Cerebellar nuclear complex (tissue), 1 donor: ENCODE measurements at regions not wholly inside any gene's neighbourhood (a gene's known extent, or its start where the extent isn't known, plus 50 kb on each side); places are given as distances from the start of the nearest gene placed in this dataset.

Experiments used
- DNase-seq, 2 experiments: peaks; one replicate each; lab custom pipeline; 2025; lab: John Stamatoyannopoulos, UW

DNA sequence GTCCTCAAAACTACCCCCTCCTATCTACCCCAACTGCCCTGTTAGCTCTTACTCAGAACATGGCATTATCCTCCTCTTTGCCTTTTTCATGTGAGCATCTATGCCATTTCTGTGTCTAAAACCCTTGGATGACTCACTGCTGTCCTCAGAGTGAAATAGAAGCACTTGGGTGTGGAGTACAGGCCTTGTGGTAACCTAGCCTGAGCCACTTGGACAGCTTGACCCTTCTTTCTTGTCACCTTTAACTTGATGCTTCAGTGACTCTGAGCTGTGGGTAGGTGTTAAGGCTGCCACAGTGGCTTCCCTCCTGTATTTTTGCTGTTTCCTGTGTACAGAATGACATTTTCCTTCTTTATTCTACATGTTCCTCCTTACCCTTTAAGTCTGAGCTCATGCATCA, 391.4 kb downstream of the SH3GL2 start:
- DNase-seq = no peak

- DNase-seq = no peak
Measured at GRCh38 chr9:17978773-17979172, 399.9 kb downstream of the SH3GL2 start.

DNA sequence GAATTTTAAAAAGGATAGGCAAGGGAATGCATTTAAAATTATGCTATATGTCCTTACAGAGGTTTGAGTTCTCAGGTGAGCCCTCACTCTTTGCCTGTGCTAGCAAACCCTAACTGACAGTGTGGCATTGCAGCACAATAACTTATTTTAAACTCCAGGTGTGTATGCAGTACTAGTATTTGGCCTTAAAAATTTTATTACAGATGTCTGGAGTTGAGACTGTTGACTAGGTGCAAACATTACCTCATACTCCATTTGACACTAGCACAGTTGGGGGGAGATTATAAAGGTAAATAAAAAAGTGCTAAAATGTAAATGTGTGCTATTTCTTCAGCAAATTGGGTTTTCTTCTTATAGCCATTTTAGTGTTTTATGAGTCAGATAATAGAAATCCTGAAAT, 407.7 kb downstream of the SH3GL2 start:
- DNase-seq = no peak

GRCh38 chr9:17987189-17987588, 408.3 kb downstream of the SH3GL2 start:
- no peak for DNase-seq

GRCh38 chr9:17988489-17988888, 409.6 kb downstream of the SH3GL2 start:
- no peak for DNase-seq

DNA sequence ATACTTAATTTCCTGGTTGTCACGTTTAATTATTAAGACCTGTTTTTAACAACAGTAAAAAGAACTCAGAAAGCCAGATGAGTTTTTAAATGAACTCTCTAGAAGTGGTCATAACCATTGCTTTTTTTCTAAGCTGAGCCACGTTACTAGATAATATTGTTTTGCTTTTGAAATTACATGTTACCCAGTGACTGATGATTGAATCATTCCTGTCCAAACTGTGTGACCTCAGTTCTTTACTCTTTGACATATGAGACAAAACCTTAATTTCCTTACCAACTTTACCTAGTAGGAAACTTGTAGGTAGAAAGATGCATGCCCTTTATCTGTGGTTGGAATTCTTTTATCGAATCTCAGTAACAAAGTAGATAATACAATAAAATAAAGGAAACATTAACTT, 411.7 kb downstream of the SH3GL2 start:
- no peak for DNase-seq

- no peak for DNase-seq
Measured at GRCh38 chr9:17993024-17993423, 414.2 kb downstream of the SH3GL2 start.

GRCh38 chr9:17994695-17995425, 416.0 kb downstream of the SH3GL2 start:
- DNase-seq = no peak

DNA sequence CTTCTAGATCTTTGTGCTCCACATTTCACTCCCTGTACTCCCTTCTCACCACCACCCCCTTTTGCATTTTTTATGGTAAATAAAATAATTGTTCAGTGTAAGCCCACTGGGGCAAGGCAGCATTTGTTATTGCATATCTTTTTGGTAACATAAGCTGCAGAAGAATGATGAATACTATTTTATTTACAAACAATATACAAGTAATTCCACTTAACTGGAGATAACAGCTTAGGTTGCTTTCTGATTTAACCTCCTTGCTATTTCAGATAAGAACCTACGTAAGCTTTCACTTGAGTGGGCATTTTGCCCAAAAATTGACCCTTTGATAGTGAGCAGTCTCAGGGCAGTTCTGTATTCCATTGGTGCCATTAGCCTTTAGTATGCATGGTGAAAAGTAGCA, 417.9 kb downstream of the SH3GL2 start:
- DNase-seq = no peak

- no peak for DNase-seq
Measured at GRCh38 chr9:18002718-18003438, 424.0 kb downstream of the SH3GL2 start.

DNA sequence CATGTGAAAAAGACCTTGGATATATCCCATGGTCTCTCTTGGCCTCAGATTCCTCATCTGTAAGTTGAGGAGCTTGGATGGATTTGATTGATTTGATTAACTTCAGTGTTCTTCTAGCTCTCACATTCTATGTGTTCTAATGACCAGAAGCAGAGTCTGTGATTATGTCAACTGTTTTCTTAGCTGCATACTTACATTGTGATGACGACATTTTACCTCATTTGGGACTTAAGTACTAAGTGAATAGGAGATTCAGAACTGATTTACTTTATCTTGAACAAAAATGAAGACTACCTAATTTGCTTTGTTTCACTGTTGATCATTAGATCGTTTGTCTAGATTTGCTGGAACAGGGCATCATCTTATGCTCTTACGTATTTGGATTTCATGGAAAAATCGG, 427.7 kb downstream of the SH3GL2 start:
- no peak for DNase-seq

DNA sequence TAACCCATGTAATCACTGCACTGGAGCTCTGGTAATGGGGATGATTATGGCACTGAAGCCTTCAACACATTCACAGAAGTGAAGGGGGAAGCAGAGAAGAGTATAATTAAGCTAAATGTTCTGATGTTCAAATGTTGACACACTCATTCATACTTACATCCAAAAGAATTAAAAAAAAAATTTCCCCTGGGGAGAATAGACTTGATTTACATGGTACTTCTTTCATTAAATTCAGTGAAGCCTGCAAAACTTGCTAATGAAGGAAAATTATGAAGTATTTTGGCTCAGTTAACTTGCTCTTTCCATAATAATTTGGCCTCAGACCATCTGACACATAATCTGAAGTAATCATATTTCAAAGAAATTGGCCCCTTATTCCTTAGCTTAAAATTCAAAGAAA, 428.8 kb downstream of the SH3GL2 start:
- no peak for DNase-seq

GRCh38 chr9:18009902-18010301, 431.0 kb downstream of the SH3GL2 start:
- DNase-seq = no peak

- DNase-seq = no peak
Measured at GRCh38 chr9:18010492-18010891, 431.6 kb downstream of the SH3GL2 start.

GRCh38 chr9:18012170-18012569, 433.3 kb downstream of the SH3GL2 start:
- DNase-seq = no peak

DNA sequence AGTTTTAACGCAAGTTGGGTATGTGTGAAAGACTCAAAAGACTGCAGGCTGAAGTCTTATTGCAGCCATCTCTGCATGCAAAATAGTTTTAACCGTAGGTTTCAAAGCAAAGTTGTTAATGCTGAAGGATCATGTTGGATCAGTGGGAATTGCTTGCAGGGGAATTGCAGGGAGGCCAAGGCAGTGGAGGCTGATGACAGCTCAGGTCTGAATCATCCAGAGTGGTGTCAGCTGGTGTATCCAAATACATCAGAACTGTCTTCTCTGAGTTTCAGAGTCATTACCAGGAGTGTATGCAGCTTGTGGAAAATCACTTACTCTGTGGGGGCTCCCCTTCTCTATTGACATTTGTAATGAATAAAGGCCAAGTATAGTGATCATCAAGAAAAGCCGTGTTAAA, 435.7 kb downstream of the SH3GL2 start:
- no peak for DNase-seq

DNA sequence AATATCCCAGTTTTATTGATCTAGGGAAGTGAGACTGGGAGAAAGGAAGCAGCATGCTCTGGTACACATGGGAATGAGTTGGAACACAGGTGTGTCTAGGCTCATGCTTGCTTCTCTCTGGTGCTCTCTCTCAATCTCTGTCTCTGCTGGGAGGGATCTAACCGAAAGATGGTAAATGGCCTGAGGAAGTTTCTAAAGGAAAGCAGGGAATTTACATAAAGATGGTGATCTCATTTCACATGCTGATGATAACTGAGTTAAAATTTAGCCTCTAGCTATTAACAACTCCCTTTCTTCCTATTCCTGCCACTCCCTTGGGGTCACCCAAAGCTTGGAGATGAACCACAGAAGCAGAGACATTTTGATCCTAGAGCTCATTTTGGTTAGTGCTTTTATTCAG, 436.2 kb downstream of the SH3GL2 start:
- no peak for DNase-seq

DNA sequence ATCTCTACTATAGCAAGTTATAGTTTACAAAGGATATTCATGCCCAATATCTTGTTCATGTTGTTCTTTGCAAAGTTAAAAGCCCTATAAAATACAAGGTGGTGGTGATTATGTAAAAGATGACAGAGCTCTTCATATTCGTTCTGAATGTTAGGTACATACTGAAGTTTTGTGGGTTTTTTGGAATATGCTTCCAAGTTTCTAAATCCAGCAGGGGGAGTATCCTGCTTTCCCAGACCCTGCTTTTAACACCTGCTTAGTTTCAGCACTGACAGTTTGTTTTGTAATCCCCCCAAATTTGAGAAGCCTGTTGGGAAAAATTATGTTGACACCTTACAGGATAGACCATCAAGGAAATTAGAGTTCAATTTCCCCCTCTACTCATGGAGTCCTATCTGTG, 438.3 kb downstream of the SH3GL2 start:
- DNase-seq = no peak

DNA sequence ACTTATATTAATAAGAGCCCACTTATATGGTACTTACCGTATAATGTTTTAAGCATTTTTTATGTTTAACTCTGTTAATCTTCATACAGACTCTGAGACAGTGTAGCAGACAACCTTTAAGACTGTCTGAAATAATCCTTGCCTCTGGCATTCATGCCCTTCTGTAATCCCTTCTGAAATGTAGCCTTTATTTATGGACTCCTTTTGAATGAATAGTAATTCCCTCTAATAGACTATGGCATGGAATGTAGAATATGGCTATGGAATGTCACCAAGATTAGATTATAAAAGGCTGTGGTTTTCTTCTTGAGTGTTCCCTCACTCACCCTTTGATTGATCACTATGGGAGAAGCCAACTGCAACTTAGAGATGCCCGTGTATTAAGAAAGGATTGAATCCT, 439.4 kb downstream of the SH3GL2 start:
- no peak for DNase-seq

DNA sequence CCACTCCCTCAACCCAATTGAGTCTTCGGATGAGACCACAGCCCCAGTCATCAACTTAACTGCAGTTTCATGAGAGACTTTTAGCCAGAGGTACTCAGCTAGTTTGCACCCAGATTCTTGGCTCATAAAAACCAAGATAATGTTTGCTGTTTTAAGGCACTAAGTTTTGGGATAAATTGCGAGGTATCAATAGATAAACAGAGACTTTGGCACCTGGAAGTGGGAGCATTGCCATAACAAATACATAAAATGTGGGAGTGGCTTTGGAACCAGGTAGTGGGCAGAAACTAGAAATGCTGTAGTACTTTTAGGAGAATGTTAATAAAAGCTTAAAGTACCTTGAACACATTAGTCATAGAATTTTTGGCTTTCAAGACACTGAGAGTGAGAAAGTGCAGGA, 439.8 kb downstream of the SH3GL2 start:
- DNase-seq = no peak

DNA sequence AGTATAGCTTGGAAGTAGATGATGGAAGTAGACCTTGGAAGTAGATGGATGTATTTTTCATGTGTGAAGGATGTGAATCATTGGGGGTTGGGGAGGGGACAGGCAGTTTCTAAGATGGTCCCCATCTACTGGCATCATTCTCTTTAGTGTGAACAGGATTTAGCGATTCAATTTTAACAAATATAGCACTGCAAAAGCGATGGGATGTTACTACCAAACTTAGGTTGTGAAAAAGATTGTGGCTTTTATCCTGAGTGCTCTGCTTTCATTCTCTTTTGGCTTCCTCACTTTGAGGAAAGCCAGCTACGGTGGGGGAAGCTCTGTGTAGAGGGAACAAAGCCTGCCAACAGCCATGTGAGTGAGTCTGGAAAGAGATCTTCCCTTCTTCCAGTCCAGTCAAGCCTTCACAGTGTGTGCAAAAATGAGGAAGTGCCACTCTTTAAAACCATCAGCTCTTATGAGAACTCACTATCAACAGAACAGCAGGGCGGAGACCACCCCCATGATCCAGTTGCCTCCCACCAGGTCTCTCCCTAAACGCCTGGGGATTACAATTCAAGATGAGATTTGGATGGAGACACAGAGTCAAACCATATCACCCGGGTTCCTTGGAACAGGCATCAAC, 441.4 kb downstream of the SH3GL2 start:
- DNase-seq = no peak

DNA sequence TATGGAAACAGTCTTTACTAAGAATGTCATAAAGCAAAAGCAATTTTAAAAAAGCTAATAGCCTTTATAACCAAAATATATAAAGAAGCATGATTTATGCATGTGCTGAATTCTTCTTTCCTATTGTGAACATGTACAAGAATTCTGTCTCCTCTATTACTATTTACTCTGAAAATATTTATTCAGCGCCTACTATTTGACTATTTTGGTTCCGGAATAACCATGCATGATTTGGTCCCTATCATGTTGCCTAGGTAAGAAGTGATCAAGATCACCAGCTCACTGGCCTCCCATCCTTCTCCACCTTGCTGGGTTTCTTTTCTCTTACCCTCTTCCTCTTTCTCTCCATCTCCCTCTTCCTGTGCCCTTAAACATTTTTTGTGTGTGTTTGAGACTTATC, 443.8 kb downstream of the SH3GL2 start:
- DNase-seq = no peak

DNA sequence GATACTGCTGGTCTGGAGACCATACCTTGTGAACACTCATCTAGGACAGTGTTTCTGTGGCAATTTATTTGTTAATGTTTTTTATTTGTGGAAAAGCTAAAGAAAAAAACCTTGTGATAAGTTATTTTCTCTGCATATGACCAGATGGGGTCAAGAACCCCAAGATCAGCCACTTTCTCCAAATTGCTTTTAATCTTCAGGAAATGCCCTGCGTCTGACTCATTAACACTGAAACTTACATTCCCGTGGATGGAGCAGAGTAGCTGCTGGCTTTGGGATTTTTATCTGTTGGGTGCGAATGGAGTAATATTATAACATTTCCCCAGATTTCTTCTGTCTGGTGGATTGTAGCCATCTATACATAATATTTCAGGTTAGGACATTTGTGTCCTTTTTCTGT, 444.5 kb downstream of the SH3GL2 start:
- DNase-seq = no peak
